T-cell (primary cell): ENCODE measurements at regions not wholly inside any gene's neighbourhood (a gene's known extent, or its start where the extent isn't known, plus 50 kb on each side); places are given as distances from the start of the nearest gene placed in this dataset.

Experiments
- ATAC-seq, 4 experiments: fragments of 200-7000 bp in 3 of 4; fragments of 150-1000 bp in 1 of 4; cut with Tn5 transposase; replicated peaks in 1 of 4; 1 replicate in 3 of 4; 2 replicates in 1 of 4; pipeline ENCODE4 v1.10.0; 2021; ENCODE audit warnings: moderate library complexity in 3 of 4, mild to moderate bottlenecking in 2 of 4, moderate number of reproducible peaks in 1 of 4
- CTCF ChIA-PET, 2 donors: fragments of 300-600 bp; sonication (Branson Sonifier 250); formaldehyde crosslinking; loops; one replicate each; lab custom pipeline; 2022; ENCODE audit warnings: antibody characterized with exemption in 2 of 2; lab: Charles Lee
- POLR2A ChIA-PET, 2 donors: fragments of 300-600 bp; sonication (Branson Sonifier 250); formaldehyde crosslinking; loops; one replicate each; lab custom pipeline; 2022; ENCODE audit warnings: antibody characterized with exemption in 2 of 2; lab: Charles Lee
- DNase-seq, 35 experiments: peaks; one replicate each; pipeline versions ENCODE4 v3.0.0 to v3.0.0-alpha.2; 2013 to 2023
- H3K27ac ChIP-seq: one replicate; pipeline ENCODE4 v1.5.1; 2013; ENCODE audit warnings: low read length
- H3K27me3 ChIP-seq, 2 experiments: replicated peaks in 1 of 2; 1 replicate in 1 of 2; 2 replicates in 1 of 2; pipeline versions ENCODE4 v1.6.1 to v1.7.0; 2013; ENCODE audit warnings: low read length in 1 of 2, mixed read lengths in 1 of 2; ENCODE audit not compliant: control insufficient read depth in 2 of 2, insufficient read depth in 2 of 2; ENCODE audit errors: extremely low read depth in 1 of 2
- H3K36me3 ChIP-seq, 2 donors: 1 replicate in 1 of 2; 2 replicates in 1 of 2; pipeline versions ENCODE4 v1.6.1 to v1.7.0; 2013; ENCODE audit warnings: low read length in 1 of 2; ENCODE audit not compliant: control insufficient read depth in 2 of 2, insufficient read depth in 1 of 2; ENCODE audit errors: extremely low read depth in 1 of 2
- H3K4me1 ChIP-seq, 2 experiments: 1 replicate in 1 of 2; 2 replicates in 1 of 2; pipeline versions ENCODE4 v1.6.1 to v1.7.0; 2013; ENCODE audit warnings: low read length in 2 of 2, mixed read lengths in 1 of 2; ENCODE audit not compliant: insufficient read depth in 2 of 2, control insufficient read depth in 1 of 2; ENCODE audit errors: extremely low read depth in 1 of 2
- H3K4me3 ChIP-seq, 2 donors: 1 replicate in 1 of 2; 2 replicates in 1 of 2; pipeline versions ENCODE4 v1.5.1 to v1.7.0; 2013; ENCODE audit warnings: mild to moderate bottlenecking in 2 of 2, low read length in 1 of 2, moderate library complexity in 1 of 2; ENCODE audit not compliant: control insufficient read depth in 1 of 2; ENCODE audit errors: extremely low read depth in 1 of 2
- H3K9me3 ChIP-seq: 2 replicates; pipeline ENCODE4 v1.7.0; 2013
- H3K27ac Mint-ChIP-seq, 2 donors: one replicate each; pipeline ENCODE4 v1.8.0; 2020 to 2021; ENCODE audit warnings: mild to moderate bottlenecking in 2 of 2, mixed read lengths in 2 of 2
- H3K27me3 Mint-ChIP-seq, 2 donors: one replicate each; pipeline ENCODE4 v1.8.0; 2021 to 2022; ENCODE audit warnings: mixed read lengths in 2 of 2
- H3K36me3 Mint-ChIP-seq: one replicate; pipeline ENCODE4 v1.8.0; 2021; ENCODE audit warnings: mixed read lengths
- H3K4me1 Mint-ChIP-seq, 3 donors: one replicate each; pipeline ENCODE4 v1.8.0; 2020 to 2022; ENCODE audit warnings: mixed read lengths in 3 of 3, mild to moderate bottlenecking in 1 of 3
- H3K4me3 Mint-ChIP-seq, 3 donors: one replicate each; pipeline ENCODE4 v1.8.0; 2020 to 2022; ENCODE audit warnings: mild to moderate bottlenecking in 3 of 3, mixed read lengths in 3 of 3, moderate library complexity in 3 of 3
- H3K9me3 Mint-ChIP-seq, 3 donors: one replicate each; pipeline ENCODE4 v1.8.0; 2020 to 2022; ENCODE audit warnings: mixed read lengths in 3 of 3
- WGBS: methylation state at CpG from one replicate; pipeline ENCODE4 v1.1.5; 2013; ENCODE audit warnings: missing lambda C conversion rate; ENCODE audit not compliant: insufficient coverage; 5-methylcytosine and 5-hydroxymethylcytosine counted together

- ATAC-seq (no peak), DNase-seq (no peak)
- H3K9me3 Mint-ChIP-seq, result no peaks in the 10 kb centered on the region
- no peak overlapping the region for H3K4me3 Mint-ChIP-seq
- H3K36me3 ChIP-seq, result no peaks in the 10 kb centered on the region
- H3K27ac Mint-ChIP-seq, result no peak overlapping the region
- WGBS, result no CpG with 5 or more reads among the region's 2 CpGs
- no peaks in the 10 kb centered on the region for H3K4me1 ChIP-seq
- ChIA-PET CTCF (no interaction called here), POLR2A (no interaction called here)
- no peak overlapping the region for H3K27ac ChIP-seq
- H3K36me3 Mint-ChIP-seq, result no peaks in the 10 kb centered on the region
- H3K4me1 Mint-ChIP-seq, result no peaks in the 10 kb centered on the region
- no peak overlapping the region for H3K4me3 ChIP-seq
- H3K9me3 ChIP-seq, result no peaks in the 10 kb centered on the region
- H3K27me3 Mint-ChIP-seq, result no peaks in the 10 kb centered on the region
- peaks cover 0 to 5% of the 10 kb centered on the region in 2 experiments for H3K27me3 ChIP-seq
Observed at GRCh38 chr3:68648494-68648893, 283.9 kb downstream of the TAFA4 start.

- H3K36me3 ChIP-seq, result no peaks in the 10 kb centered on the region
- no CpG with 5 or more reads among the region's 7 CpGs for WGBS
- H3K27me3 ChIP-seq, result no peaks in the 10 kb centered on the region
- no peak for DNase-seq
- Mint-ChIP-seq H3K27ac (no peak overlapping the region), H3K27me3 (peaks cover 11 to 20% of the 10 kb centered on the region in 2 donors), H3K4me3 (no peak overlapping the region), H3K9me3 (peaks cover 0 to 4% (median 0%) of the 10 kb centered on the region in 3 donors), H3K4me1 (no peaks in the 10 kb centered on the region), H3K36me3 (no peaks in the 10 kb centered on the region)
- H3K4me1 ChIP-seq, result no peaks in the 10 kb centered on the region
- no peak for ATAC-seq
- H3K4me3 ChIP-seq, result no peak overlapping the region
- no peak overlapping the region for H3K27ac ChIP-seq
- H3K9me3 ChIP-seq, result no peaks in the 10 kb centered on the region
- CTCF ChIA-PET, result no interaction called here
- POLR2A ChIA-PET, result no interaction called here
Observed at GRCh38 chr3:68631850-68632545, 300.3 kb downstream of the TAFA4 start.

DNA sequence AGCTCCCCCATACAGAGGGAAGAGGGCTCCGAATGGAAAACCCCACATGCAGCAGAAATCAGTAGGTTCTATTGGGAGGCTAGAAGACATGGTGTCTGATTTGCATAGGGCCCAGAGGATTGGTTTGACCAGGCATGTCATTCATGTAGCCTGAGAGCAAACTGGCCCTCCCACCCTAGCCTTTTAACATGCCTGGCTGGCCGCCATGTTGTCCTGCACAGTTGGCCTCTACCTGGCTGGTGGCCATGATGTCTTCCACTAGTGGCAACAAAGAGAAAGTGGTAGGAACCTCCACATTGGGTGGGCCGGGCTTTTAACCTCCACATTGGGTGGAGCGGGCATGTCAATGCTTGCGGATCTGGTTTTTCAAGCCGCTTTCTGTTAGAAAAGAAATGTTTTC, 312.1 kb downstream of the TAFA4 start:
- peaks cover 2 to 14% (median 8%) of the 10 kb centered on the region in 3 donors for H3K9me3 Mint-ChIP-seq
- CTCF ChIA-PET, result no interaction called here
- DNase-seq (no peak), ATAC-seq (no peak)
- H3K27me3 Mint-ChIP-seq, result no peaks in the 10 kb centered on the region
- WGBS, result no CpG with 5 or more reads among the region's 6 CpGs
- Histone ChIP-seq H3K4me1 (no peaks in the 10 kb centered on the region), H3K4me3 (no peak overlapping the region), H3K9me3 (no peaks in the 10 kb centered on the region), H3K36me3 (no peaks in the 10 kb centered on the region), H3K27me3 (no peaks in the 10 kb centered on the region), H3K27ac (no peak overlapping the region)
- POLR2A ChIA-PET, result no interaction called here
- H3K4me1 Mint-ChIP-seq, result no peaks in the 10 kb centered on the region
- no peak overlapping the region for H3K27ac Mint-ChIP-seq
- no peak overlapping the region for H3K4me3 Mint-ChIP-seq
- H3K36me3 Mint-ChIP-seq, result no peaks in the 10 kb centered on the region

DNA sequence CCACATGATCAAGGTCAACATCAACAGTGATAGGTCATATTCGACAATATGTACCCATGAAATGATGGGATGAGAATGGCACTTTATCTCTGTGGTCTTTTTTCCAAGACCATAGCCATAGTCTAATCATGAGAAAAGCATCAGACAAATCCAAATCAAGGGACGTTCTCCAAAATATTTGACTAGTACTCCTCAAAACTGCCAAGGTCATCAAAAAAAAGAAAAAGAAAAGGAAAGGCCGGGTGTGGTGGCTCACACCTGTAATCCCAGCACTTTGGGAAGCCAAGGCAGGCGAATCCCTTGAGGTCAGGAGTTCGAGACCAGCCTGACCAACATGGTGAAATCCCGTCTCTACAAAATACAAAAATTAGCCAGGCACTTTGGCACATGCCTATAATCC, 318.3 kb downstream of the TAFA4 start:
- 100% methylated on average over 1 of the region's 6 CpGs for WGBS
- no peaks in the 10 kb centered on the region for H3K36me3 ChIP-seq
- no peak overlapping the region for H3K4me3 ChIP-seq
- no peaks in the 10 kb centered on the region for H3K27me3 ChIP-seq
- ChIA-PET POLR2A (no interaction called here), CTCF (no interaction called here)
- Mint-ChIP-seq H3K27ac (no peak overlapping the region), H3K27me3 (no peaks in the 10 kb centered on the region), H3K9me3 (peaks cover 4 to 15% (median 5%) of the 10 kb centered on the region in 3 donors), H3K4me1 (no peaks in the 10 kb centered on the region), H3K4me3 (no peak overlapping the region), H3K36me3 (no peaks in the 10 kb centered on the region)
- no peak for ATAC-seq
- no peaks in the 10 kb centered on the region for H3K4me1 ChIP-seq
- H3K27ac ChIP-seq, result no peak overlapping the region
- H3K9me3 ChIP-seq, result no peaks in the 10 kb centered on the region
- DNase-seq, result no peak

DNA sequence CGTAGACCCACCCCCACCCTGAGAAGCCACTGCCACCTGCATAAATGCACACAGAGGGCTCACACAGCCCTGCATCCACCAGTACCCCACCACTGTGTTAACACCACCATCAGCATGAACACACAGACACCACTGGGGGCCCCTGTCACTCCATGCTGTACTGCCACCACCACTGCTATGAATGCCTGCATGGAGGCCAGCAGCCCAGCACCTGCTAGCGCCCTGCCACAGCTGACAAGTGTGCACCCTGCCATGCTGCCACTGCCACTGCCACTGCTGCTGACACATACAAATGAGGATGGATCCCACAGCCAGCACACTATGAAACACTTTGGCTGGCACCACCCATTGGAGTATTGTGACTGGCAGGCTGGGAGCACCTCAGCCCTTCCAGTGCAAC, 361.0 kb downstream of the TAFA4 start:
- 68% methylated on average over 2 of the region's 2 CpGs for WGBS
- CTCF ChIA-PET, result no interaction called here
- no peaks in the 10 kb centered on the region for H3K4me1 Mint-ChIP-seq

GRCh38 chr3:68560728-68561127, 371.6 kb downstream of the TAFA4 start:
- no peak overlapping the region for H3K27ac Mint-ChIP-seq
- no CpG with 5 or more reads among the region's 2 CpGs for WGBS

More for the DNA sequence above, 361.0 kb downstream of the TAFA4 start:
- Histone ChIP-seq H3K9me3 (no peaks in the 10 kb centered on the region), H3K4me1 (no peaks in the 10 kb centered on the region), H3K36me3 (no peaks in the 10 kb centered on the region), H3K4me3 (no peak overlapping the region), H3K27me3 (peaks cover 0 to 13% of the 10 kb centered on the region in 2 experiments), H3K27ac (no peak overlapping the region)
- ATAC-seq (no peak), DNase-seq (no peak)
- Mint-ChIP-seq H3K4me3 (no peak overlapping the region), H3K9me3 (peaks cover 6 to 10% (median 8%) of the 10 kb centered on the region in 3 donors), H3K27me3 (peaks cover 13% of the 10 kb centered on the region in 2 donors), H3K27ac (no peak overlapping the region), H3K36me3 (no peaks in the 10 kb centered on the region)
- POLR2A ChIA-PET, result no interaction called here

GRCh38 chr3:68535782-68536181, 396.6 kb downstream of the TAFA4 start:
- H3K9me3 ChIP-seq, result no peaks in the 10 kb centered on the region
- no peaks in the 10 kb centered on the region for H3K27me3 Mint-ChIP-seq
- H3K4me3 ChIP-seq, result no peak overlapping the region
- peaks cover 12% of the 10 kb centered on the region for H3K36me3 Mint-ChIP-seq
- no peak overlapping the region for H3K4me3 Mint-ChIP-seq
- CTCF ChIA-PET, result no interaction called here
- H3K4me1 Mint-ChIP-seq, result no peaks in the 10 kb centered on the region
- no peak overlapping the region for H3K27ac ChIP-seq
- DNase-seq (no peak), ATAC-seq (no peak)
- H3K9me3 Mint-ChIP-seq, result peaks cover 0 to 10% (median 4%) of the 10 kb centered on the region in 3 donors
- H3K4me1 ChIP-seq, result no peaks in the 10 kb centered on the region
- no peaks in the 10 kb centered on the region for H3K36me3 ChIP-seq
- H3K27me3 ChIP-seq, result no peaks in the 10 kb centered on the region
- POLR2A ChIA-PET, result no interaction called here
- H3K27ac Mint-ChIP-seq, result no peak overlapping the region

More at GRCh38 chr3:68560728-68561127, 371.6 kb downstream of the TAFA4 start:
- ChIA-PET POLR2A (no interaction called here), CTCF (no interaction called here)
- H3K9me3 ChIP-seq, result no peaks in the 10 kb centered on the region
- no peaks in the 10 kb centered on the region for H3K36me3 ChIP-seq
- H3K27ac ChIP-seq, result no peak overlapping the region
- H3K4me1 ChIP-seq, result no peaks in the 10 kb centered on the region
- no peak overlapping the region for H3K4me3 ChIP-seq
- H3K4me3 Mint-ChIP-seq, result no peak overlapping the region
- peaks cover 0 to 3% of the 10 kb centered on the region in 2 donors for H3K27me3 Mint-ChIP-seq
- ATAC-seq (no peak), DNase-seq (no peak)
- H3K4me1 Mint-ChIP-seq, result no peaks in the 10 kb centered on the region
- no peaks in the 10 kb centered on the region for H3K36me3 Mint-ChIP-seq
- H3K27me3 ChIP-seq, result no peaks in the 10 kb centered on the region
- peaks cover 0 to 1% (median 0%) of the 10 kb centered on the region in 3 donors for H3K9me3 Mint-ChIP-seq
